HUDEP-2 (cell line): ENCODE measurements at regions not wholly inside any gene's neighbourhood (a gene's known extent, or its start where the extent isn't known, plus 50 kb on each side); places are given as distances from the start of the nearest gene placed in this dataset.

Experiments
- DNase-seq, 76 experiments: peaks; one replicate each; lab custom pipeline; 2025; ENCODE audit not compliant: unreplicated experiment in 76 of 76; lab: John Stamatoyannopoulos, UW

- no peak for DNase-seq
These were observed 186.1 kb downstream of the BRINP2 start for GRCh38 chr1:177356674-177357435.

GRCh38 chr1:177355575-177355974 is 184.8 kb downstream of the BRINP2 start:
- peak in 6 of 76 experiments; percentile 0 to 21 (median 12) for DNase-seq

DNA sequence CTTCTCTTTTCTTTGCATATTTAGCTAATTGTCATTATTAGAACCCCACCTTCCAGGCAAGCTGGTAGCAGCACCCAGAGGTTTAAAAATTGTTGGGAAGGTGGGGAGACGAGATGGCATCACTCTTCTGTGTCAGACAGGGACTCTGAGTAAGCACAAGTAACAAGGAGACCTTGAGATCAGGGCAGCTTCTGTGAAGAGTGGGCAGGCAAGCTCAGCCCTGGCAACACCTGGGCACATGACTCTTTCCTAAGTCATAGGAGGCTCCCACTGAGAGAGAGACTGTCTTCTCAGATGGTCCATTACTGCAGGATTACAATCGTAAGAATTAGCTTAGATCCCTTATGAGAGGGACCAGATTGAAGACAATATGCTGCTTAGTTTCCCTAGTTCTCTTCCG is 183.5 kb downstream of the BRINP2 start:
- no peak for DNase-seq

- DNase-seq, result no peak
These were observed 180.8 kb downstream of the BRINP2 start for GRCh38 chr1:177351361-177352108.

GRCh38 chr1:177346790-177347359 is 176.1 kb downstream of the BRINP2 start:
- no peak for DNase-seq

DNA sequence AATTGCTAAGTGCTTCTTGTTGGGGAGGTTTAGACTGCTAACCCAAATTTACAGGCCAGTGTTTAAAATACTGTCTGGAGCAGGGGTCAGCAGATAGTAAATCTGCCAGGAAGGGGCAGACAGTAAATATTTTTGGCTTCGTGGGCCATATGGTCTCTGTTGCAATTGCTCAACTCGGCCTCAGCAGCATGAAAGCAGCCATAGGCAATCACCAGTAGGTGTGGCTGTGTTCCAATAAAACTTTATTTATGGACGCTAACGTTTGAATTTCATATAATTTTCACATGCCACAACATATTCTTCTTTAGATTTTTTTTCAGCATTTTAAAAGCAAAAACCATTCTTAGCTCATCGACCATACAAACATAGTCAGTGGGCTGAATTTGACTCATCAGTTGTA is 172.7 kb downstream of the BRINP2 start:
- DNase-seq, result no peak

DNA sequence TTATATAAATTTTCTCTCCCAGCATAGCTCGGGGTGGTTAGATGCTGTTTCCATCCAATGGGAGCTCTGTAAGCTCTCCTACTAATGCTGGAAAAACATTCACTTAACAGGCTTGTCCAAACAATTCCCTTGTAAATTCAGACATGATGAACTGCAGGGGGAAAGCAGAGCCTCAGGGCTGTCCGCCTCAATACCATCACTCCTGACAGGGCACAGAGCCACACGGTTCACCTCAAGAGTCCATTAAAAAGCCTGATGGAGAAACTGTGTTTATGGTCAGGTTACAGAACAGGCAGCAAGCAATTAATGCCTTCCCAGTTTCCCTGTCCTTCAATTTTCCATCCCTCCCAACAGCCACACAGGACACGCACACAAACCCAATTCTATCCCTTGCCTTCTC is 171.0 kb downstream of the BRINP2 start:
- no peak for DNase-seq

- DNase-seq, result no peak
These were observed 169.9 kb downstream of the BRINP2 start for GRCh38 chr1:177340601-177341067.

GRCh38 chr1:177338376-177338775 is 167.6 kb downstream of the BRINP2 start:
- no peak for DNase-seq

DNA sequence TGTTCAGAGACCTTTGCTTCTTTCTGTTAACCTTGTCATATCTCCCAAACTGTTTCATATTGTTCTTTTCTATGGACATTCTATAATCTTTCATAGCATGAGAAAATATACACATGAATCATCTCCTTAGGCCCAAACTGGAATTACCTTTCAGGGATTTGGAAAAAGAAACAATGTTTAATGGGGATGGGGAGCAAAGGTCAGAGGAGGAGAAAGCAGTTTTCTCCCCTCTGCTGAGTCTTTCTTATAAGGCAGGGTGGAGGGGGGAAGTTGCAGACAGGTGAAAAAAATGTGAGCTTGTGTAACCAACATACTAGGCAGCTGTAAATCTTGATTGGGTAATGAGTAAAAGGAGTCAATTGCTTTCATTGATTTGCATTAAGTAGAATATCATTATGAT is 164.1 kb downstream of the BRINP2 start:
- DNase-seq, result no peak

DNA sequence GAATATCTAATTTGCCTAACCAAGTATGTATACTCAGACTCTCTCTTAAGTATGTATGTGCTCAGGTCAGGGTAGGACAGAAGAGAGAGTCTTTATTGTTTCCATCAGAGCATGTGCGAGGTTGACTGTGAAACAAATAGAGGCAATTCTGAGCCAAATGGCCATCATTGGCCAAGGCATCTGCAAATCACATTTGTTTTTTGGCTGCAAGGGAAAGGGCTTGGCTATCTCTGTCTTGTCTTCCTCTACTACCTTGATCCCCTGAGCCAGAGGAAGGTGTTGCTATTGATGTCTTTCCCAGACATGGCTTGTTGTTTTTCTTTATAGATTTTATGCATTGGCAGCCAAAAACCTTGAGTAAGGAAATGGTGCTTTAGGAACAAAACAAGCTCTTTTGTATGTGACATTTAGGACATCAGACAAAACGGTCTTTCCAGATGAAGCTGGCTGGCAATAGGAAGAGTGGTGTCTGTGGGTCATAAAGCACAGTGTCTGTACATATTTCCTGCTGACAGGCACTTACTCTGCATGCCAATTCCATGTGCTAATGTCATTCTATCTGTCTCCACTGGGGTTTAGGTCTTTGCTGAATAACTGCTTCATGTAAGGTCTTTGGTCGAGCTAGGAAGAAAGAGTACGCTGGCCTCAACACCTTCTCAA is 163.3 kb downstream of the BRINP2 start:
- DNase-seq, result no peak
